GM19025 (cell line): ENCODE measurements at regions not wholly inside any gene's neighbourhood (a gene's known extent, or its start where the extent isn't known, plus 50 kb on each side); places are given as distances from the start of the nearest gene placed in this dataset.

Experiments used
- ATAC-seq: cut with Tn5 transposase; IDR thresholded peaks from one replicate; pipeline ENCODE4 v1.9.1; 2021; ENCODE audit warnings: mild to moderate bottlenecking, low read depth, moderate library complexity; ENCODE audit not compliant: unreplicated experiment

DNA sequence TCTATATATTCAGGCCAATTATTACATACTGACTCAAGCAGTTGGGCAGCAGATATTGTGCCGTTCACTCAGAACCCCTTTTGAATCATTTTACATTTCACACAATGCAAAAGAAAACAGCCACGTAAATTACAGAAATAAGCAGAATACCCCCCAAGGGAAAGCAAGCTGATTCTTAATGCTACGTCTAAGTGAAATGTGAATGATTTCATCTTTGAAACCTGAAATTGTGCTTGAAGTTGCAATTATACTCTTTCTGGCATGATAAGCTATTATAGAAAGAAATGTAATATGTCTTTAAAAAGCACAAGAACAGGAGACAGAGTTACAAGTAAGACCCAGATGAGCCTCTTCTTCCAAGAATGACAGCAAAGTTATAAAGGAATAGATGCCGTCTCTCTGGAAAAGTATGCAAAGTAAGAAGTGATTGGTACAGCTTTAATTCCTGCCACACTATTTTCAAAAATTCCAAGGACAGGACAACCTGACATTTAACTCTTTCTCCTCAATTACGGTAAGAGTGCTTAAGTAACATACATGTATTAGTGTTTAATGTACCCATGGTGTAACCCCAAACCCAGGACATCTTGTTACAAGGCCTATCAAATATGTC, 891.5 kb upstream of the ADGRL2 start:
- no peak for ATAC-seq

DNA sequence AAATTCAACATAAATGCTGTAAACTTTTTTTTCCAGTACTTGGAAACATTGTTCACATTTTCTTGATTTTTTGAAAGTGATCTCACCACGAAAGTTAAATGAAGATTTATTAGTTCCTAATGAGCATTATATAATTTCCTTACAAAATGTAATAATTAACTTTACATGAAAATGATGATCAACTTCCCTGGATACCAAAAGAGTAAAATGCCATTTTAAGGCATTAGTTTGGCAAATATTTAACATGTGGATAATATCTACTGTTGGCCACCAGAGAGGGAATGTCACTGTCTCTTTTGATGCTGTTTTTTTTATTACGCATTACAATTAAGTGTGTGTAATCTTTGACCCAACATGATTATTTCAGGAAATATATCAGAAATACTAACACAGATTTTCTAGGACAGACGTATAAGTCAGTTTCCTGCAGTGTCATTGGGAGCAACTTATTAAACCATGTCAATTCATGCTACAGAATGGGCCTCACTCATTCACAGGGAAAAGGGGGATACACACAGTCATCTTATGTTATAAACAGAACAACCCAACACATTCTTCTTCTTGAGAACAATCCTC, 903.9 kb upstream of the ADGRL2 start:
- no peak for ATAC-seq

DNA sequence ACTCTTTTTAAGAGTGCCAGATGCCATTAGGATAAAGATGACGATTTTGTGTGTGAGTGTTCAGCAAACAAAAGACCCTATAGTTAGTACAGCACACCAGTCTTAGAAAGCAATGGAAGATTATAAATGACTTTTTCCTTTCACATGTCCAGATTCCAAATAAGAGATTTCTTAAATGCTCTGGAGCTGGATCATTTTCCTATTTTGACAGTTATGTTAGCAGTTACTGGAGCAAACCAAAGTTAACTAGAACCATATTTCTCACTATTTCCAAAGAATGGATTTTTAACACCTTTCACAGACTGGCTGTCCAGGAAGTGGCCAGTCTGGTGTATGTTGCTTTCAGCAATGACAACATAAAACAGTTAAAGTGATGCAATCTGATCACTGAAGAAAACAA, 905.8 kb upstream of the ADGRL2 start:
- ATAC-seq: no peak

DNA sequence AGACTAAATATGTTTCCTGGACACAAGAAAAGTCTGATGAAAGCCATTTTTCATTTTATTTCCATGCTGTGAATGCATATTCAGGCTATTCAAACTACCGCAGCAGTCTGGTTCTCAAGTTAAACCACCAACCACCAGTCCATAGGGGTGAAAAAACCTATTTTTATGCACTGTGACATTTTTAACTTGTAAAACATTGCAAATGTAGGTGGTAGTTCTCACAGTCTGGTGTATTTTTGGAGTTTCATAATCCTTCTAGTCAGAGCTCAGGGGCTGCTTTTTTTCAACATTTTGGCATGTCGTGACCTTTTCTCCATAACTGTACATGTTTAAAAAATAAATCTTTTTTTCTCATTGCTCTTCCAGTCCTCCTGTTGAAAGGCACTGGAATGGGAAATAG, 907.6 kb upstream of the ADGRL2 start:
- ATAC-seq: no peak

DNA sequence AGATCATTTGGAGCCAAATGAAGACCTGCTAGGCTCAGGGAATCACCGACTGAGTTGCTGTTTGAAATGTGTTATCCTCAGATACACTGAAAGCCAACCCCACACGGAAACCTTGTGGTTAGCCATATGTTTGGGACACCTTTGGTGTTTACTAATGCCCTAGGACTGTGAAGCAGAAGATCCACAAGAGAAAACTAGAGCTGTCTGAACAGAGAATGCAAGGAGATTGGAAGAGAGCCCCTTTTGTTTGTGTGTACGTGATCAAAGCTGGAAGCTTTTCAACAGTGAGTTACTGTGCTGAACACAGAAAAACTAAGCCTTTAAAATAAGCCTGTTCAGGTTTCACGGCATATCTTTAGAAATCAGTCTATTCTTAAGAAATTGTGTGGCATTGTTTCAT, 908.2 kb upstream of the ADGRL2 start:
- ATAC-seq: no peak

DNA sequence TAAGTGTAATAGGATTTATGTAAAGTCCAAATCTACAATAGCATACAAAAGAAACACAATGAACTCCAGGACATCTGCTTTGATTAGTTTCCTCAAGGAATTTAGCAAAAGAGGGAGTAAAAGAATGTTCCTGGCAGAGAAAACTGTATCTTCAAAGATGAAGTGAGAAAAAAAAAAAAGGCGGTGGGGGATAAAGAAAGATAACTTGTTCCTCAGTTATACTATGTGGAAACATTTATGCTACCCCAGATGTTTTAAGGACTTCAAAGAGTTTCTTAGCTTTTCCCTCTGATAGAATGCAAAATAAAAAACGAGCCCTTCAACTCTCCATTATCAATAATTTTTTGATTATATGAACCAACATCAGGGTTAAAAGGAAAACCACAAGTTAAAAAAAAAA, 908.9 kb upstream of the ADGRL2 start:
- ATAC-seq: no peak

DNA sequence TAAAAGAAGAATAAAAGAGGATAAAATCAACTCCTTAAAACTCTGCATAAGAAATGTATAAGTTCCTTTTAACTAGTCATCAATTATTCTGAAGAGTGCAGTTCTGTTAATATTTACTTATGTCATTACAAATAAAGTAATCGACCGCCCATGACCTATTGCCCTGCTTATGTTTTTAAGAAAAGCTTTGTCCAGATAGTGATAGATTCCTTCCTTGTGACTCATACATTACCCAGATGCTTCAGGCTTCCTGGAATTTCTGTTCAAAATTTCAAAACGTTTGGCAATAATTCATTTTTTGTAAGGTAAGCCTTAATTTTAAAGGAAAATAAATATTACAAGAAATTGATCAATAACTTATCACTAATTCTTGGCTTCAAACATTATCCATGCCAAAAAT, 918.2 kb upstream of the ADGRL2 start:
- ATAC-seq: no peak

DNA sequence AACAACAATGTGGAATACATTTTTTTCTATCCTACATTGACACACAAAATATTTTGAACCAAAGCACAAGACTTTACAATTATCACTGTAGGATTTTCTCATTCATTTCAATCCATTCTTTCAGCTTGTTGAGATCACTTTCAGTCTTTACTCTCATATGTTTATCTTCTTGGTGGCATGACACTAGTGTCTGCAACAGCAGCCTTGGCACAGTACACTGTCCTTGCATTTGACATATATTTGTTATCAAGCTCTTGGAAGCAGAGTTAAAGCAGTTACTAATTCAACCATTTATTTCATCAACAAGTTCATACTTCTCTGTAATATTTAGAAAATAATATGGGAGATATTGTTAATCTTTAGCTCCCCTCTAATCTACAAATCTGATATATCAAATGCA, 922.4 kb upstream of the ADGRL2 start:
- no peak for ATAC-seq

DNA sequence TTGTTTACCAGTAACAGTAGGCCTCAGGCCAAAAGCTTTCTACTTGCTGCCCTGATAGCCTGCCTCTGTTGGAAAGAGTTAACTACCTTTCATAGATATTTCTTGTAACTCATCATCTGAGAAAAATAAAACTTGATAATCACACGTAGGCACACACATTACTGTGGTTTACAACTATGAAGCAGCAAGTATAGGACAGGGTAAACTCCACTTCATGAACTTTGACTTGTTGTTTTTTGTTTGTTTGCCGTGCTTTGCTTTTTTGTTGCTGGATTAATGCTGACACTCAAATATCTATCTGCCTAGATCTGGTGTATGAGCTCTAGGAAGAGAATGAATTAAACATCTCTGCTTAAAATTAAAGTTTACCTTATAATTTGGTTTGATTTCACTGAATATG, 924.7 kb upstream of the ADGRL2 start:
- no peak for ATAC-seq

DNA sequence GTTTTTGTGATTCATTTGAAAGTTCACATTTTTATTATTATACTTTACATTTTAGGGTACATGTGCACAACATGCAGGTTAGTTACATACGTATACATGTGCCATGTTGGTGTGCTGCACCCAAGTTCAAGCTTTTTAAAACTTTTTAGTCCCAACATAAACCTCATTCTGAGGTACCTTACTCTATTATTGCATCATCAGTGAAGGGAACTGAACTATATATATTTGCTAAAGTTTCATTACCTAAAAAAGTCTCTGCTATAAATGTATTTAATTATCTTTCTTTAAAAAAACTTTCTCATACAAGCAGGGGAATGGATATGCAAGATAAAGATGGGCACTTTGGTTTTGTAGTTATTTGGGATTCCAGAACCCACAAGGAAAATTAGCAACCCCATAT, 931.4 kb upstream of the ADGRL2 start:
- no peak for ATAC-seq

DNA sequence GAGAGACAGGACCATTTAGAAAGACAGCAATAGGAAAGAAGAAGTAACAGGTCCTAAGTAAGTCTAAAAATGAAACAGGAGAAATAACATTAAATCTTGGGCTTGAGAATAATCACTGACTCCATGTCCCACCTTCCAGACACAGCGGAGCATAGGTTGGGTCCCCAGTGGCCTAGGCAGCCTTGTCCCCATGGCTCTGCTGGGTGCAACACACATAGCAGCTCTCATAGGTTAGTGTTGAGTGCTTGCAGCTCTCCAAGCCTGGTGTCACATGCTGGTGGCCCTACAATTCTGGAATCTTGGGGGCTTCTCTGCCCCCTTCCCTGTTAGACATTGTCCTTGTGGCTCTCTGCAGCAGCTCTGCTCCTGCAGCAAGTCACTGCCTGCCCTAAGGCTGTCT, 952.8 kb upstream of the ADGRL2 start:
- ATAC-seq: no peak

DNA sequence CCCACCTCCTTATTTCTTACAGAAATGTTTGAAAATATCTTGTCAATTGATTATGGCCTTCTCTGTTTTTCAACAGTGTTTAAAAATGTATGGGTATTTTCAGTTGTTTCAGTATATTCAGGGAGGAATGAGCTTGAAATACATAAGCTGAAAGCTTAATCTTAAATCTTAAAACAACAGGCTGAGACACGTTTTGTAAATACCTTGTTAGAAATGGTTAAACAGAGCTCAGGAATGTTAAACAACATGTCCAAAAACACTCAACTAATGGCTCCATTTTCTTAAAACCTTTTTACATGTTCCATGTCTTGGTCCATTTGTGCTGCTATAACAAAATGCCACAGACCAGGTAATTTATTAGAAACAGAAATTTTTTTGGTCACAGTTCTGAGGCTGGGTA, 953.8 kb upstream of the ADGRL2 start:
- no peak for ATAC-seq

DNA sequence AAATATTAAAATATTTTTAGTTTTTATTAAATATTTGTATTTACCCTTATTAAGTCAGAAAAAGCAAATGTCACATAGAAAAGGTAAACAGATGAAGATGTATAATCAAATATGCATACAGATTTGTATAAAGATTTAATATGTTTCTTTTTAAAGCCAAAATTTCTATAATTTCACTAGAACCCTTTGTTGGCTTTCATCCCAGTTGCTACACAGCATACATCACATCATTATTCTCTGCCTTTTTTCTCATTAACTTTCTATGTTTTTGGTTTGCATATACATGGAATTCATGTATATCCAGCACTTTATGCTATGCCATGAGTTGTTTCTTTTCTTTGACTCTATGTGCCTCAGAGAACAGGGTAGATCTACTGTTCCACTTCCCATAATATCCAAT, 957.9 kb upstream of the ADGRL2 start:
- ATAC-seq: no peak

DNA sequence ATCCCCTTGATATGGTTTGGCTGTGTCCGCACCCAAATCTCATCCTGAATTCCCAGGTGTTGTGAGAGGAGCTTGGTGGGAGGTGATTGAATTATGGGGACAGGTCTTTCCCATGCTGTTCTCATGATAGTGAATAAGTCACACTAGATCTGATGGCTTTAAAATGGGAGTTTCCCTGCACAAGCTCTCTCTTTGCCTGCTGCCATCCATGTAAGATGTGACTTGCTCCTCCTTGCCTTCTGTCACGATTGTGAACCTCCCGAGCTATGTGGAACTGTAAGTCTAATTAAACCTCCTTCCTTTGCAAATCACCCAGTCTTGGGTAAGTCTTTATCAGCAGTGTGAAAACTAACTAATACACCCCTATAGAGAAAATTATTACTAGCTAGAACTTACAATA, 959.5 kb upstream of the ADGRL2 start:
- no peak for ATAC-seq

DNA sequence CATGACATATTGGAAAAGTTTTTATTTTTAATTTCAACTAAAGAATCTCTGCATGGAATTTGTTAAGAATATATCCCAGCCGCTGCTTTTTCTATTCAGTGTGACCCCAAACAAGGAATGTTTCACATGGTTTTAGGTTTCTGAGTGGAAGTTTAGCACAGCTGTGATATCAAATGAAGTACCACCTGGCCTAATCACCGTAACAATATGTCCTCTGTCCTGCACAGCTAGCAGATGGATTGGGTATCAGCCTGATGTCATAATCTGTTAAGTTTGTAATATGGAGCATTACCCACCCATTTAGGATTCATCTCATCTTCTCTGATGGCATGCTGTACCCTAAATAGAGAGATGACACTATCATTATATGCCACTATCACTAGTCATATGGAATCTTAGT, 963.7 kb upstream of the ADGRL2 start:
- no peak for ATAC-seq

DNA sequence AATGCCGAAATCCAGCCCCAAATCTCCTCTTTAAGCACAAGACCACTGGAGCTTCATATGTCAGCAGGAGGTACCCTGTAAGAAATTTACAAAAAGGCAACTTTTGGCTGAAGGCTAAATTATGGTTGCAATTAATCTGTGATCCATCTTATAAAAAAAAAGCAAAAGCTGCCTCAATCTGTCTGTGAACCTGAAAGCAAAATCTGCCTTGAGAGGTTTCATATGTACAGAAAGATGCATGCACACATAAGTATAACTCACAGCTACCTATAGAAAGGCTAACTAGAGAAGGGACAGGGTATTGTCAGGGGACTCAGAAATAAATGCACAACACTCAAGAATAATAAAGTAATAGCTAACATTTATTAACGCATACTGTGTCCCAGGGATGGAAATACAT, 964.2 kb upstream of the ADGRL2 start:
- no peak for ATAC-seq

DNA sequence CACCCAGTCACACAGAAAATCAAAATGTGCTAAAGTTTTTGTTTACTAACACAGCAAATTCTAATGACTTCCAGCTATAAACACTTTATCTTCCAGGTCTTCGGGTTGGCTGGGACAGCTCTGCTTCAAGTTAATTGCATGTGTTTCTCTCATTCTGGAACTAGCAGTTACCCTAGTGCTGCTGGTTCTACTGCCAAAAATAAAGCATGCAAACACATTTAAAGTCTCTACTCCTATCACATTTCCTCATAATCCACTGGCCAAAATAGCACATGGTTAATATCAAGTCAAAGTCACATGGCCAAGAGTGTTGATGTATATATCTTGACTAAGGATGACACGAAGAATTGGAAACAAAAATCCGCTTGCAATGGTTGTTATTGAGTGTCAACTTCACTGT, 973.1 kb upstream of the ADGRL2 start:
- no peak for ATAC-seq

DNA sequence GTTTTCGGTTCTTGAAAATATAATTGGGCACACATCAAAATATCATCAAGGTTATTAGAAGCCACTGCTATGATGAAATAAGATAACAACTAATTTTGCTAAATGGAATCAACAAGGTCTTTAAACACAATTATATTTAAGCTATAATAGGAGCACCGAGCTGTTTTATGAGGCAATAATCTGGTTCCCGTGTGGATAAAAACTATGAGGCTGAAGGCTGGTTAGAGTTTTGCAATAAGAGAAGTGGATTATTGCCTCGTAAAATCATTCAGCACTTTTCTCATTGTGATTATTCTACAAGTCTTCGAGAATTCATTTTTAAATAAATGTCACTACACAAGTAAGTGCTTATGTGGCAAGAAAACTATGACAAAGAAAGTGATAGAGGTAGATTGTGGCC, 975.7 kb upstream of the ADGRL2 start:
- ATAC-seq: no peak

DNA sequence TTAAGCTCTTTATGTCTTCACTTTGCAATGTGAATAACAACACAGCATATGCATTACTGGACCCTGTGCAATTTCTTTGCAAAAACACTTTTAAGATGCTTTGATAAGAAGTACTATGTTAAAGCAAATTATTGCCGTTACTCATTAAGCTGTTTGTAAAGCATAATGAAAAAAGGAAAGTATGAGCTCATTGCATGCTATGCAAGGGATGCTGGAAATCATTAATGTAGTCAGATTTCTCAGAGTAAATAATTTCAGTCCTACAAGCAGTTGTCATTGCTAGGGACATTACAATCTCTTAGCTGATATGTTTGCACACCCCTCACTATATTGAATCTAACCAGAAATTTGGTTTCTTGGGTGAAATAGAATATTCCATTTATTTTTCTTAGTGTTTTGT, 982.5 kb upstream of the ADGRL2 start:
- no peak for ATAC-seq

DNA sequence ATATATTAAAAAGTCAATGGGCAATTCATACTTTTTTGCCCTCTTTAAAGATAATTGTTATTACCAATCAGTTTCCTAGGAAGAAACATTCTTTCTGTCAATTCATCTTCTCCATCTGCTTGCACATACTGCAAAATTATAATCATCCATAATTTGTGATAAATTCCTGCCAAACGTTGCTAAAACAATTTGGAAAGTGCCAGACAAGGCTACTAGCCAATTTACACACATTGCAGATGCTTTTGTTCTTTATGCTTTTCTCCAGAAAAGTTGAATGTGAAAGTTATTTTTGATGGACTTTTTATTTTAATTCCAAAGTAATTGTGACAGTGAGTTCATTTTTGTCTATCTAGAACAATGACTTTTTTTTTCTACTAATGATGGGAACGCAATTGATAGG, 992.8 kb upstream of the ADGRL2 start:
- ATAC-seq: no peak

DNA sequence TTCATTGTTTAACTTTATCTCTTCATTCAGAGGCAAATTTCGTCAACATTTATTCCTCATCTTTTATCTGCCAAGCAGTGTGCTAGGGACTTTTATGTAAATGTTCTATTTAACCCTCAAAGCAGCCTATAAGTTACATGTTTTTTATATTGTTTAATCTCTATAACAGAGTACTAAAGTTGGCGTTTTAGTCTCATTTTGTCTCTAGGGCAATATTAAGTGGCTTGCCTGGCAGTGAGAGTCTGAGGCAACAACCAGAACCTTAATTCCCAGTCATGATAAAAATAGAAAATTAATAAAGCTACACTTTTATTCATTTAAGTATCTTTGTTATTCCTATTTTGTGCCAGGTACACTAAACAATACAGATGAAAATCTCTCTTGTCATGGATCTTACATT, 994.3 kb upstream of the ADGRL2 start:
- no peak for ATAC-seq

DNA sequence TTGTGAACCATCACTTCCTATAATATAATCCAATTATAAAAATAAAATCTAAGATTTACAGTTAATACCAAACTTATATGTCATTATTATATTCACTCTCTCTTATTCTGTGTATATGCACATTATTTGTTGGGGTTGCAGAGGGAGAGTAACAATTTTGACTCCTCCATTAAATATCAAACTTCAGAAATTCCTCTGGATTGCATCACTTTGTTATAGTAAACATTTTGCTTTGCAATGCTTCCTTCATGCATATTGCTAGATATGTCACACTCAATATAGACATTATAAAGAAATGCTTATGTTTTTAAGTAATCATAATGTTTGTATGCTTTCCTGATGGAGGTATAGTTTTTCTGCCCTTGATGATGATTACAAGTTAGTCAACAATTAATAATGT, 999.0 kb upstream of the ADGRL2 start:
- no peak for ATAC-seq

DNA sequence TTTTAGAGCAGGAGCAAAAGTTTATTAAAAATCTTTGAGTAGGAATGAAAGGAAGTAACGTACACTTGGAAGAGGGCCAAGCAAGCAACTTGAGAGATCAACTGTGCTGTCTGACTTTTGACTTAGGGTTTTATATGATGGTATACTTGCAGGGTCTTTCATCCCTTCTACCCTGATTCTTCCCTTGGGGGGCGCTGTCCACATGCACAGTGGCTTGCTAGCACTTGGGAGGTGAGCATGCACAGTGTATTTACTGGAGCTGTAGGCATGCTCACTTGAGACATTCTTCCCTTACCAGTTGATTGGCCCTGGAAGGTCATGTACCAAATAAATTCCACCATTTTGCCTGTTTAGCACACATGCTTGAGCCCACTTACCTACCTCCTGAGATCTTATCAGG, 1001.3 kb upstream of the ADGRL2 start:
- ATAC-seq: no peak
